HG03442 (cell line): ENCODE measurements at regions not wholly inside any gene's neighbourhood (a gene's known extent, or its start where the extent isn't known, plus 50 kb on each side); places are given as distances from the start of the nearest gene placed in this dataset.
"Not testable (repeated sequence)": the region's sequence is repeated elsewhere in the genome, so short reads cannot be mapped to it uniquely, and the experiment has no call there.

Experiments used
- ATAC-seq: cut with Tn5 transposase; IDR thresholded peaks from one replicate; pipeline ENCODE4 v1.9.1; 2021; ENCODE audit warnings: mild to moderate bottlenecking, moderate library complexity; ENCODE audit not compliant: unreplicated experiment

DNA sequence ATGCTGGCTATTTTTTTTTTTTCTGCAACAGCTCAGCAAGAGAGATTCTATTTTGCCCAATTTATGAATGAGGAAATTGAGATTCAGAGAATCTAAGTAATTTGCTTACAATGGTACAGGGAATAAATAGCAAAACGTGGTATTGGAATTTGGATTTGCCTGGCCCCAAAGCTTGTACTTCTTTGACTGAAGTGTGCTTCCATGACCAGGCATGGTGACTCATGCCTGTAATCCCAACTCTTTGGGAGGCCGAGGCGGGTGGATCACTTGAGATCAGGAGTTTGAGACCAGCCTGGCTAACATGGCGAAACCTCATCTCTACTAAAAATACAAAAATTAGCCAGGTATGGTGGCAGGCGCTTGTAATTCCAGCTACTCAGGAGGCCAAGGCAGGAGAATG is 591.1 kb downstream of the CSNK1G3 start:
- not testable (repeated sequence) for ATAC-seq

- ATAC-seq = no peak
Observed at GRCh38 chr5:124102486-124102885, 590.5 kb downstream of the CSNK1G3 start.

DNA sequence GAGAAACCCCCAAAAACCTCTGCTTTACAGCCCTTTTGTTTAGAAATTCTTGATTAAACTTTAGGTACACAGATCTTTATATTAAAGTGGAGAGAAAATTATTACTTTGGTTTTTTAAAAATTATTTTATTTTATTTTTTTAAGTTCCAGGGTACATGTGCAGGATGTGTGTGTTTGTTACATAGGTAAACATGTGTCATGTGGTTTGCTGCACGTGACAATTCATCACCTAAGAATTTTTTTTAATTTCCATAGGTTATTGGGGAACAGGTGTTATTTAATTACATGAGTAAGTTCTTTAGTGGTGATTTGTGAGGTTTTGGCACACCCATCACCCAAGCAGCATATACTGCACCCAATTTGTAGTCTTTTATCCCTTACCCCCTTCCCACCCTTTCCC is 581.7 kb downstream of the CSNK1G3 start:
- no peak for ATAC-seq

GRCh38 chr5:124090115-124090514 is 578.1 kb downstream of the CSNK1G3 start:
- no peak for ATAC-seq

- no peak for ATAC-seq
Observed at GRCh38 chr5:124089578-124089977, 577.6 kb downstream of the CSNK1G3 start.

GRCh38 chr5:124088289-124089032 is 576.5 kb downstream of the CSNK1G3 start:
- no peak for ATAC-seq

DNA sequence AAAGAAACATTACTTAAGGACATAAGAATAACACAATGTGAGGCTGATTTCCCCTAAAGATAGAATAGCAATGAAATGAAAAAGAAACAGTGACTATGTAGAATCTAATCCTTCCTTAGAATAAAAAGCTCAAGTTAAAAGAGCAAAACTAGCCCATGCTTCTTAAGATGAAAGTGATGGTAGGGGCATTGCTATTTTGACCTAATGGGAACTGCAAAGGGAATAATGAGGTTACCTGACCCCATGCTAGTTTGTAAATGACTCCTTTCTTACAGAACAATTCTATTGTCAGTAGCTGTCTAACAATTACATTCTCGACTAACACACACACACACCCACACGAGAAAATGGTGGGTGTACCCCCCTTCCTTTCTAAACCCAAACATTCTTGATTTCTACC is 575.8 kb downstream of the CSNK1G3 start:
- ATAC-seq = no peak

GRCh38 chr5:124080256-124080655 is 568.3 kb downstream of the CSNK1G3 start:
- no peak for ATAC-seq

DNA sequence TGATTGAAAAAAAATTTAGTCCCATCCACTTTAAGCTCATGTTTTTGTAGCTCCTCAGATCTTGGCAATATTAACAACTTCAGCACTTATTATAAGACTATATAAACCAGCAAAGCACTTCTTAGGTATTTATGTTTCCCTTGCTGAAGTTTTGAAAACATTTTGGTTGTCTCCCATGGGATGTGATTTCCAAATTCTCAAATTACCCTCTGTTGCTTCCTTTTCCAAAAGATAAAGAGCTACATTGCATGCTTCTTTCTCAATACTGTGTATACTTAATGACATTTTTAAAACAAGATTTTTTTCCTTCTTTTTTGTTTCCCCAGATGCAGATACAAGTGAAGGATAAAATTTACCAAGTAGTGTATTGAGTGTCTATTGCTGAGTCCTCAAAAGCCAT is 567.1 kb downstream of the CSNK1G3 start:
- ATAC-seq = no peak

DNA sequence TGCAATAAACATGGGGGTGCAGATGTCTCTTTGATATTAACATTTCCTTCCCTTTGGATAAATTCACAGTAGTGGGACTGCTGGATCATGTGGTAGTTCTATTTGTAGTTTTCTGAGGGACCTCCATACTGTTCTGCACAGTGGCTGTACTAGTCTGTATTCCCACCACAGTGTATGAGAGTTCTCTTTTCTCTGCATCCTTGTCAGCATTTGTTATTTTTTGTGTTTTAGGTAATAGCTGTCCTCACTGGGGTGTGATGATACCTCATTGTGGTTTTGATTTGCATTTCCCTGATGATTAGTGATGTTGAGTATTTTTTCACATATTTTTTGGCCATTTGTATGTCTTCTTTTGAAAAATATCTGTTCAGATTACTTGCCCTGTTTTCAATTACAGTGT is 562.5 kb downstream of the CSNK1G3 start:
- no peak for ATAC-seq

- no peak for ATAC-seq
Observed at GRCh38 chr5:124072570-124072969, 560.6 kb downstream of the CSNK1G3 start.

DNA sequence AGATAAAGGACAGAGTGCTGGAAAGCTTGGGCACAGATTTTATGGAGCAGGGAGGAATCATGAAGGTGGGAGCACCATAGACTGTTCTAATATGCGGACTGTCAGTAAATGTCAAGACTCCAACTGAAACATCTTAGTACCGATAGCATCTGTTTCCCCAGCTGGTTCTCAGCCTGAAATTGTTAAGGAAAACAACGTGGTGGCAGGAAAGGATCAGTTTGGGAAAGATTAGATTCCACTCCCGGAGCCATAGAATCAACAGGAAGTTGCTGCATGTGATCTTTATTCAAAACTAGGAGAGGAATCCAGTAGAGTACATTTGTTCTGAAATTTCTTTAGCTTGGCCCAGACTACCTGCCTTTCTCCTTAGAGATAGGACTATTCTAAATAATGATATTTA is 559.1 kb downstream of the CSNK1G3 start:
- ATAC-seq = no peak

DNA sequence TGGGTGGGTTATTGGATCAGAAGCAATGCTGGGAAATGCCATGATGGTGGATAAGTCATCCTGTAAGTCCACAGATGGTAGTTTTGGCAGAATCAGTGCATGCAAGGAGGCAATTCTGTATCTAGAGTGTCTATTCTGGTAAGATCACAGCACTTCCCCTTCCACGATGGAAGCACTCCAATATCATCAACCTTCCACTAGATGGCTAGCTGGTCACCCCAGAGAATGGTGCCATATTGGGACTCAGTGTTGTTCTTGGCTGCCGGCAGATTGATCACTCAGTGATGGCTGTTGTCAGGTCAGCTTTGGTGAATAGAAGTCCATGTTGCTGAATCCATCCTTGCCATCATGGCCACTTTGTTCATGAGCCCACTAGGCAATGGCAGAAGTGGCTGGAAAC is 553.5 kb downstream of the CSNK1G3 start:
- ATAC-seq = no peak

DNA sequence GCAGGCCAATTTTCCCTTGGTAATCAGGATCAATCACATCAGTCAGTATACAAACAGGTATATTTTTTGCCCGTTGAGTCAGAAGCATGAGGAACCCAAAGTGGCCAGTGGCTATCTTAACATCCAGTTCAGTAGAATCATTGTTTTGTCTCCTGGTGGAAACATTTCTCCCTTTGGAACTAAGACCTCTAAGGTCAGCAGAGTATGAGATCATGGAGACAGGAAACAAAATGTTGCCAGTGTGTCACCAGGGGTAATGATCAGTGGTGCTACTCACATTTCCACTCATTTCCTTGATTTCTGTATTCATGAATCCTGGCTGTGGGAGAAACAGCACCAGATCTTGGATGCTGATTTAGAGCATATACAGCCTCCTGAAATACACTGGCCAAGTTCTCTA is 553.0 kb downstream of the CSNK1G3 start:
- ATAC-seq = no peak

- ATAC-seq = no peak
Observed at GRCh38 chr5:124061663-124062062, 549.7 kb downstream of the CSNK1G3 start.

- ATAC-seq = no peak
Observed at GRCh38 chr5:124061068-124061430, 549.1 kb downstream of the CSNK1G3 start.

- no peak for ATAC-seq
Observed at GRCh38 chr5:124060413-124061067, 548.6 kb downstream of the CSNK1G3 start.

DNA sequence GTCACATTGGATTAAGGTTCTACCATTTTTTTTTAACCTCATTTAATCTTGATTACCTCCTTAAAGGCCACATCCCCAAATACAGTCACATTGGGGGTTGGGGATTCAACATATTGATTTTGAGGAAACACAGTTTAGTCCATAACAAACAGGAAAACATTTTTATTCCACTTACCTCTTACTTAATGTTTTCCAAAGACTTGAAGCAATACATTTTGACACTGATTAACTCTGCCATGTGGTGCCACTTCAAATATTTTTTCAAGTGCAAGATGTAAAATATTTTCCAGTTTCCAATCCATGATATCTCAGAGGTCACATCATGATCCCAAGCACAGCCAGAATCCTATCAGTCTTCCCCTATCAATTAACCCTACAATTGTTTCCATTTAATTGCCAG is 548.0 kb downstream of the CSNK1G3 start:
- ATAC-seq = no peak

DNA sequence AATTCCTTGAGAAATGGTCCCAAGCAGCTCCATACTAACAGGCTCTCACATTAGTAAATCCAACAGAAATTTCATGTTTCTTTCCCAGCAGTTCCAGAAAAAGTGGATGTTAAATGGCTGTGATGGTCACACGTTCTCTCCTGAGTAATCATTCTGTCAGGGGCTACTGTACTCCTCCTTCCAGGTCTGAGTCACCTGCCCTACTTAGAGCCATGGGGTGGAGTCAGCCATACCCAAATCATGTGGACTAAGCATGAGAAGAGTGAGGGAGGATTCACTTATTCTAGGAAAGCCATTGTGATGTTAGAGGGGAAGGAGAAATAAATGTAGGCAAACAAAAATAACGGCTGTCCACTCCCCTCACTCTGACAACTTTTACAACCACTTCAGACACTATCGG is 547.2 kb downstream of the CSNK1G3 start:
- no peak for ATAC-seq

- no peak for ATAC-seq
Observed at GRCh38 chr5:124057724-124058231, 545.8 kb downstream of the CSNK1G3 start.

DNA sequence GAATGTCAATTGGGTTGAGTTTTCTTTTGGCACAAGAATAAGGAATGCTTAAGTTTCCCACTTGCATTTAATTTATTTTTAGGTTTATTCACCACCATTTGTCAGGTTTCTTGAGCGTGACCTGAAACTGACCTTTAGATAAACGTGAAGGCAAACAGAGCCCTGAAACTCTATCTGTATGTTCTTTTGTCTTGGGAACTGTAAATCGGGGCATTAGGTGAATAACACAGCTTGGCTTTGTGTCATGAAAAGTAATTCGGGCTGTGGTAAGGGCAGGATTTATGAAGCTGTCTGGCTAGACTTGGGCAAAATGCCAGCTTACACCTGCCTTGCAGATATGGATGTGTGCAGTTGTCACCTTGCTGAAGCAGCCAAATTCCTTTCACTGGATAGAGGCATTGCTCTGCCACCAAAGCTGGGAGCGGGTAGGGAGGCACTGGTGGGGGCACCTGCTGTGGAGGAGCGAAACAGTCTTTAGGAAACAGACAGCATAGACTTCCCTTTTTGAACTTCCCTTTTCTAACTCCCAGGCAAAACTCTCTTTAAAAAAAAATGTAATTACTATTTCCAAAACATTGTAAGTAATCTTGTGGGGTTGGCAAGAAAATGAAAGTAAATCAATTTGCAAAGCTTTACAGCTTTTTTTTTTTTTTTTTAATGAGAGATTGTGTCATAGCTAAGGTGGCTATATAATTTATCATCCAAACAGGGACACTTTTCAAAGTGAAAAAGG is 545.2 kb downstream of the CSNK1G3 start:
- ATAC-seq = peak; percentile 42
